H9 (cell line): ENCODE measurements at regions not wholly inside any gene's neighbourhood (a gene's known extent, or its start where the extent isn't known, plus 50 kb on each side); places are given as distances from the start of the nearest gene placed in this dataset.

Experiments
- DNase-seq: peaks from one replicate; pipeline ENCODE4 v3.0.0-alpha.2; 2017
- H2AFZ ChIP-seq: one replicate; pipeline ENCODE4 v1.6.1; 2013; ENCODE audit warnings: mild to moderate bottlenecking, low read length, control low read depth, moderate library complexity
- H2AK5ac ChIP-seq: 2 replicates; pipeline ENCODE4 v1.6.1; 2013; ENCODE audit warnings: low read length, control low read depth, mixed read lengths; ENCODE audit not compliant: insufficient read length
- H2BK120ac ChIP-seq: one replicate; pipeline ENCODE4 v1.6.1; 2013; ENCODE audit warnings: low read depth, mild to moderate bottlenecking, low read length, control low read depth, inconsistent platforms; ENCODE audit not compliant: poor library complexity, severe bottlenecking
- H2BK12ac ChIP-seq: 2 replicates; pipeline ENCODE4 v1.6.1; 2013; ENCODE audit warnings: low read length, control low read depth, mixed read lengths, low read depth; ENCODE audit not compliant: insufficient read length
- H2BK15ac ChIP-seq: 2 replicates; pipeline ENCODE4 v1.6.1; 2013; ENCODE audit warnings: low read depth, low read length, control low read depth
- H2BK20ac ChIP-seq: one replicate; pipeline ENCODE4 v1.6.1; 2013; ENCODE audit warnings: low read depth, mild to moderate bottlenecking, low read length, control low read depth, inconsistent platforms; ENCODE audit not compliant: poor library complexity, severe bottlenecking
- H2BK5ac ChIP-seq: 2 replicates; pipeline ENCODE4 v1.6.1; 2013; ENCODE audit warnings: low read length, control low read depth, mixed read lengths; ENCODE audit not compliant: insufficient read length
- H3K14ac ChIP-seq: 2 replicates; pipeline ENCODE4 v1.6.1; 2013; ENCODE audit warnings: low read length, control low read depth; ENCODE audit not compliant: insufficient read depth
- H3K18ac ChIP-seq: 2 replicates; pipeline ENCODE4 v1.6.1; 2013; ENCODE audit warnings: low read depth, mild to moderate bottlenecking, mixed read lengths, low read length, control low read depth; ENCODE audit not compliant: insufficient read length
- H3K23ac ChIP-seq: 2 replicates; pipeline ENCODE4 v1.6.1; 2013; ENCODE audit warnings: low read length, control low read depth, mixed read lengths, low read depth; ENCODE audit not compliant: insufficient read length
- H3K23me2 ChIP-seq: 2 replicates; pipeline ENCODE4 v1.6.1; 2013; ENCODE audit warnings: low read depth, mild to moderate bottlenecking, mixed read lengths, low read length, control low read depth; ENCODE audit not compliant: insufficient read length, poor library complexity, severe bottlenecking
- H3K27ac ChIP-seq: 2 replicates; pipeline ENCODE4 v1.5.1; 2013; ENCODE audit warnings: low read length, control low read depth, mixed read lengths, low read depth; ENCODE audit not compliant: insufficient read length
- H3K27me3 ChIP-seq: 2 replicates; pipeline ENCODE4 v1.6.1; 2013; ENCODE audit warnings: low read length, control low read depth, inconsistent platforms; ENCODE audit not compliant: insufficient read depth
- H3K4ac ChIP-seq: 2 replicates; pipeline ENCODE4 v1.6.1; 2013; ENCODE audit warnings: low read depth, mild to moderate bottlenecking, control low read depth, inconsistent platforms, low read length, moderate library complexity
- H3K4me1 ChIP-seq: 2 replicates; pipeline ENCODE4 v1.6.1; 2013; ENCODE audit warnings: low read length, control low read depth, inconsistent platforms; ENCODE audit not compliant: insufficient read depth
- H3K4me2 ChIP-seq: 2 replicates; pipeline ENCODE4 v1.6.1; 2013; ENCODE audit warnings: low read length, control low read depth, mixed read lengths; ENCODE audit not compliant: insufficient read length, insufficient read depth
- H3K56ac ChIP-seq: 2 replicates; pipeline ENCODE4 v1.6.1; 2013; ENCODE audit warnings: low read depth, mild to moderate bottlenecking, mixed read lengths, low read length, control low read depth; ENCODE audit not compliant: insufficient read length
- H3K79me1 ChIP-seq: 2 replicates; pipeline ENCODE4 v1.6.1; 2013; ENCODE audit warnings: low read depth, mild to moderate bottlenecking, moderate library complexity, low read length, control low read depth, inconsistent platforms; ENCODE audit not compliant: insufficient read depth, poor library complexity, severe bottlenecking
- H3K79me2 ChIP-seq: 2 replicates; pipeline ENCODE4 v1.6.1; 2013; ENCODE audit warnings: low read length, control low read depth, inconsistent platforms; ENCODE audit not compliant: insufficient read depth
- H3K9ac ChIP-seq: 2 replicates; pipeline ENCODE4 v1.6.1; 2013; ENCODE audit warnings: low read length, control low read depth, mixed read lengths; ENCODE audit not compliant: insufficient read length; ENCODE audit errors: extremely low read depth
- H3K9me3 ChIP-seq: one replicate; pipeline ENCODE4 v1.6.1; 2013; ENCODE audit warnings: low read depth, low read length, inconsistent platforms; ENCODE audit not compliant: control insufficient read depth
- H3T11ph ChIP-seq: one replicate; pipeline ENCODE4 v1.6.1; 2013; ENCODE audit warnings: mild to moderate bottlenecking, low read length, control low read depth, inconsistent platforms
- H4K20me1 ChIP-seq: one replicate; pipeline ENCODE4 v1.6.1; 2013; ENCODE audit not compliant: control insufficient read depth, insufficient read length, insufficient read depth
- H4K5ac ChIP-seq: 2 replicates; pipeline ENCODE4 v1.6.1; 2013; ENCODE audit warnings: low read depth, mild to moderate bottlenecking, mixed read lengths, low read length, control low read depth; ENCODE audit not compliant: insufficient read length
- H4K8ac ChIP-seq: replicated peaks from 2 replicates; pipeline ENCODE4 v1.6.1; 2013; ENCODE audit warnings: low read length, control low read depth, mixed read lengths, low read depth; ENCODE audit not compliant: insufficient read length
- H4K91ac ChIP-seq: 2 replicates; pipeline ENCODE4 v1.6.1; 2013; ENCODE audit warnings: low read depth, mild to moderate bottlenecking, moderate library complexity, mixed read lengths, low read length, control low read depth; ENCODE audit not compliant: insufficient read length
- H3K27ac Mint-ChIP-seq, 3 experiments: 2 replicates in 2 of 3; 3 replicates in 1 of 3; pipeline ENCODE4 v1.8.0; 2020 to 2021; ENCODE audit warnings: mixed read lengths in 3 of 3, mild to moderate bottlenecking in 1 of 3, moderate library complexity in 1 of 3
- H3K27me3 Mint-ChIP-seq: 2 replicates; pipeline ENCODE4 v1.8.0; 2021; ENCODE audit warnings: low read depth, mild to moderate bottlenecking, moderate library complexity, mixed read lengths
- H3K36me3 Mint-ChIP-seq, 3 experiments: 2 replicates in 2 of 3; 3 replicates in 1 of 3; pipeline ENCODE4 v1.8.0; 2020 to 2021; ENCODE audit warnings: low read depth in 3 of 3, mixed read lengths in 3 of 3; ENCODE audit not compliant: insufficient read depth in 1 of 3
- H3K4me1 Mint-ChIP-seq, 2 experiments: 2 replicates each; pipeline ENCODE4 v1.8.0; 2020; ENCODE audit warnings: mixed read lengths in 2 of 2
- H3K4me3 Mint-ChIP-seq, 2 experiments: 2 replicates in 1 of 2; 3 replicates in 1 of 2; pipeline ENCODE4 v1.8.0; 2020 to 2021; ENCODE audit warnings: mild to moderate bottlenecking in 2 of 2, mixed read lengths in 2 of 2, moderate library complexity in 1 of 2
- H3K9me3 Mint-ChIP-seq, 2 experiments: 2 replicates in 1 of 2; 3 replicates in 1 of 2; pipeline ENCODE4 v1.8.0; 2020; ENCODE audit warnings: mild to moderate bottlenecking in 2 of 2, mixed read lengths in 2 of 2, moderate library complexity in 1 of 2
- CTCF ChIP-seq: fragments of 200-600 bp; sonication (generic); conservative IDR thresholded peaks from 3 replicates; pipeline ENCODE4 v1.8.0; 2021; ENCODE audit warnings: antibody characterized with exemption, mild to moderate bottlenecking
- WGBS: extraction: QIAGEN DNeasy Blood & Tissue Kit; methylation state at CpG from one replicate; pipeline ENCODE4 v1.1.7; 2013; ENCODE audit warnings: missing lambda C conversion rate, low lambda C conversion rate, mixed read lengths; ENCODE audit not compliant: insufficient read length; ENCODE audit errors: extremely low coverage; 5-methylcytosine and 5-hydroxymethylcytosine counted together

GRCh38 chr22:48218889-48219420 lies 1456.5 kb downstream of the TBC1D22A start:
- no peaks in the 10 kb centered on the region for H3K79me2 ChIP-seq
- H3K27me3 Mint-ChIP-seq = peaks cover 10% of the 10 kb centered on the region
- H4K8ac ChIP-seq = no peak overlapping the region

More at GRCh38 chr22:48218889-48219420, 1456.5 kb downstream of the TBC1D22A start:
- Histone ChIP-seq H3K79me1 (no peaks in the 10 kb centered on the region), H2BK120ac (no peak overlapping the region), H3K9ac (no peak overlapping the region), H2AFZ (no peak overlapping the region), H3K23me2 (no peaks in the 10 kb centered on the region), H3K18ac (no peak overlapping the region), H2BK5ac (no peak overlapping the region), H3K4me1 (no peaks in the 10 kb centered on the region), H2AK5ac (no peak overlapping the region), H3K56ac (no peak overlapping the region), H2BK20ac (no peak overlapping the region), H4K20me1 (no peaks in the 10 kb centered on the region), H3K27ac (no peak overlapping the region), H3K4me2 (no peak overlapping the region), H3K27me3 (no peaks in the 10 kb centered on the region), H3K4ac (no peak overlapping the region), H3K14ac (no peak overlapping the region), H4K5ac (no peak overlapping the region), H3K23ac (no peak overlapping the region), H4K91ac (no peak overlapping the region), H3K9me3 (no peaks in the 10 kb centered on the region), H2BK12ac (no peak overlapping the region), H3T11ph (no peak overlapping the region), H2BK15ac (no peak overlapping the region)
- no CpG with 5 or more reads among the region's 7 CpGs for WGBS
- Mint-ChIP-seq H3K36me3 (no peaks in the 10 kb centered on the region), H3K4me3 (no peak overlapping the region), H3K27ac (no peak overlapping the region; a peak in 1 of 7 replicates), H3K9me3 (peaks cover 0 to 7% of the 10 kb centered on the region in 2 experiments; a peak in 2 of 5 replicates), H3K4me1 (peaks cover 18% of the 10 kb centered on the region in 2 experiments)
- DNase-seq = peak; percentile 31
- no peak for TF ChIP-seq CTCF
